Upper lobe of right lung (tissue), 1 donor: ENCODE measurements at regions not wholly inside any gene's neighbourhood (a gene's known extent, or its start where the extent isn't known, plus 50 kb on each side); places are given as distances from the start of the nearest gene placed in this dataset.

ENCODE experiments used
- ATAC-seq: fragments of 200-7000 bp; cut with Tn5 transposase; one replicate; pipeline ENCODE4 v1.9.1; 2020; ENCODE audit warnings: mild to moderate bottlenecking, moderate library complexity
- DNase-seq: peaks from one replicate; pipeline ENCODE4 v3.0.0-alpha.2; 2020
- H3K27ac ChIP-seq: fragments of 200-600 bp; one replicate; pipeline ENCODE4 v1.8.0; 2022
- H3K27me3 ChIP-seq: fragments of 200-600 bp; one replicate; pipeline ENCODE4 v1.8.0; 2022; ENCODE audit warnings: mild to moderate bottlenecking
- H3K36me3 ChIP-seq: fragments of 200-600 bp; one replicate; pipeline ENCODE4 v1.8.0; 2022
- H3K4me1 ChIP-seq: fragments of 200-600 bp; one replicate; pipeline ENCODE4 v1.8.0; 2022
- H3K4me3 ChIP-seq: fragments of 200-600 bp; one replicate; pipeline ENCODE4 v1.8.0; 2022; ENCODE audit warnings: mild to moderate bottlenecking
- H3K9me3 ChIP-seq: fragments of 200-600 bp; one replicate; pipeline ENCODE4 v1.8.0; 2022
- CTCF ChIP-seq: fragments of 200-600 bp; IDR thresholded peaks from one replicate; pipeline ENCODE4 v1.8.0; 2022; ENCODE audit warnings: antibody characterized with exemption
- intact Hi-C: fragments of 100-400 bp; cut with DNase I; formaldehyde crosslinking; loops from one replicate; pipeline ENCODE4 v1.11.0; 2022
- donor health status: DM: no; HTN: yes; CAD: no; lungs with severe emphysema.

- Histone ChIP-seq H3K36me3 (no peaks in the 10 kb centered on the region), H3K27me3 (no peaks in the 10 kb centered on the region), H3K27ac (no peak overlapping the region), H3K4me3 (no peak overlapping the region), H3K4me1 (no peaks in the 10 kb centered on the region), H3K9me3 (no peaks in the 10 kb centered on the region)
- no peak for TF ChIP-seq CTCF
- DNase-seq (no peak), ATAC-seq (no peak)
- intact Hi-C loops = no loop called here
These were observed 316.8 kb downstream of the CWC27 start for GRCh38 chr5:65085516-65085850.

GRCh38 chr5:65086234-65086890 lies 317.6 kb downstream of the CWC27 start:
- H3K4me1 ChIP-seq = no peaks in the 10 kb centered on the region
- H3K27me3 ChIP-seq = no peaks in the 10 kb centered on the region
- H3K36me3 ChIP-seq = no peaks in the 10 kb centered on the region
- DNase-seq (no peak), ATAC-seq (no peak)
- H3K4me3 ChIP-seq = no peak overlapping the region
- no peaks in the 10 kb centered on the region for H3K9me3 ChIP-seq
- H3K27ac ChIP-seq = no peak overlapping the region
- intact Hi-C loops = no loop called here
- TF ChIP-seq CTCF = no peak

- DNase-seq (no peak), ATAC-seq (no peak)
- Histone ChIP-seq H3K27me3 (no peaks in the 10 kb centered on the region), H3K4me1 (no peaks in the 10 kb centered on the region), H3K4me3 (no peak overlapping the region), H3K27ac (no peak overlapping the region), H3K36me3 (no peaks in the 10 kb centered on the region), H3K9me3 (no peaks in the 10 kb centered on the region)
- no peak for TF ChIP-seq CTCF
- intact Hi-C loops = no loop called here
These were observed 318.4 kb downstream of the CWC27 start for GRCh38 chr5:65087154-65087553.

GRCh38 chr5:65094279-65094678 lies 325.5 kb downstream of the CWC27 start:
- H3K4me1 ChIP-seq = no peaks in the 10 kb centered on the region
- intact Hi-C loops = no loop called here
- H3K4me3 ChIP-seq = no peak overlapping the region
- no peaks in the 10 kb centered on the region for H3K27me3 ChIP-seq
- no peak for TF ChIP-seq CTCF
- DNase-seq (no peak), ATAC-seq (no peak)
- no peaks in the 10 kb centered on the region for H3K36me3 ChIP-seq
- H3K27ac ChIP-seq = no peak overlapping the region
- no peaks in the 10 kb centered on the region for H3K9me3 ChIP-seq

GRCh38 chr5:65098393-65098792 lies 329.7 kb downstream of the CWC27 start:
- H3K9me3 ChIP-seq = no peaks in the 10 kb centered on the region
- TF ChIP-seq CTCF = no peak
- H3K27me3 ChIP-seq = no peaks in the 10 kb centered on the region
- no peak for ATAC-seq
- peaks cover under 1% of the 10 kb centered on the region for H3K4me1 ChIP-seq
- no peak overlapping the region for H3K27ac ChIP-seq
- H3K4me3 ChIP-seq = no peak overlapping the region
- intact Hi-C loops = no loop called here
- no peak for DNase-seq
- no peaks in the 10 kb centered on the region for H3K36me3 ChIP-seq
